OCI-M1 (cell line): ENCODE measurements at regions not wholly inside any gene's neighbourhood (a gene's known extent, or its start where the extent isn't known, plus 50 kb on each side); places are given as distances from the start of the nearest gene placed in this dataset.
"Not testable (repeated sequence)": the region's sequence is repeated elsewhere in the genome, so short reads cannot be mapped to it uniquely, and the experiment has no call there.

ENCODE experiments used
- DNase-seq: peaks from one replicate; lab custom pipeline; 2025; lab: John Stamatoyannopoulos, UW

- DNase-seq: peak; percentile 22
Measured at GRCh38 chr4:116665716-116666115, 419.7 kb downstream of the TRAM1L1 start.

- DNase-seq: no peak
Measured at GRCh38 chr4:116664198-116664597, 421.2 kb downstream of the TRAM1L1 start.

GRCh38 chr4:116639070-116639577 is 446.3 kb downstream of the TRAM1L1 start:
- DNase-seq: peak; percentile 56

DNA sequence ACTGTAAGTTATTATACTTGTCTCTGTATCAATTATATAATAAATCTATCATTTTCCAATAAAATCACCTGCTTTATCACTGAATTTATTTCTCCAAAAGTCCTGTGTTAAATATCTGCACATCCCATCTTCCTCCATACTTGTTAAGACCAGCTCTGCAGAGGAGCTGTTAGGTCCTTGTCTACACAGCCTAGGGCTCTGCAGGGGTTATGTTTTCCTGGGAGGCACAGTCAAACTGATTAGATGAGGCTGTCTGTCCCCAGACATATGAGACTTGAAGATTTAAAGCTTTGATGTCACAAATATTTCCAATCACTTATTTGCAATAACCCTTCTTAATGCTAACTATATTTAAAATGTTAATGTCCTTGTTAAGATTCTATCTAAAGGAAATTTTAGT is 446.8 kb downstream of the TRAM1L1 start:
- DNase-seq: peak; percentile 40

- DNase-seq: peak; percentile 60
Measured at GRCh38 chr4:116636917-116637316, 448.5 kb downstream of the TRAM1L1 start.

DNA sequence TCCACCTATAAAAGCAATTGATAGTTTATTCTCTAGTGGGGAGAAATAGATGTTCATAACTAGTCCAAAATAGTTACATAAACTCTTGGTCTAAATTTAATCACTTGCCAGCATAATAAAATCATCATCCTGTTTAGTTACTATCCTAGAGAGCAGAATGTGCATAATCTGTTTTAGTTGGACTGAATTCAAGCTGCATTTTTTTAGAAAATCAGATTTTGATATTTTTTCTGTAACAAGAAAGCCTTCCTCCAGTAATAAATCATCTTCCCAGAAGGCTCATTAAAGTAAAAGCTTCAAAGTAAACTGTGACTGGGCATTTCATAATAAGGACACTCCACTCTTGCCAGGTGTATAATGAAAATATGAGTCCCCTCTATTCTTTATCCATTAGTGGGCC is 453.1 kb downstream of the TRAM1L1 start:
- no peak for DNase-seq

DNA sequence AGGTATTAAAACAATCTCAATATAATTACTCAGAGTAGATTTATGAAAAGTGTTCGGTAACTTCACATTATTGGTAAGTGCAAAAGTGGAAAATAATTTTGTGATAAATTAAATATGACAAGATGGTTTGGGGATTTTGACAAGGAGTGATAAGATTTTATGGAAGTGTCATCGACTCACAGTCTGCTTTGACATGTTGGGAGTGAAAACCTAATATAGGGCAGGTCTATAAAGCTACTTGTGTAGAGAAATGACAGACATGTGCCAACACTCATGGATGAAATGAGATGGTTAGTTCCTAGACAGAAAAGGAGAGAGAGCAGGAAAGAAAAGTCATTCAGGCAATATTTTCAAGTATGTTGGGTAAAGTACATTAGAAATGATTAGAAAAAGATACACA is 456.8 kb downstream of the TRAM1L1 start:
- no peak for DNase-seq

DNA sequence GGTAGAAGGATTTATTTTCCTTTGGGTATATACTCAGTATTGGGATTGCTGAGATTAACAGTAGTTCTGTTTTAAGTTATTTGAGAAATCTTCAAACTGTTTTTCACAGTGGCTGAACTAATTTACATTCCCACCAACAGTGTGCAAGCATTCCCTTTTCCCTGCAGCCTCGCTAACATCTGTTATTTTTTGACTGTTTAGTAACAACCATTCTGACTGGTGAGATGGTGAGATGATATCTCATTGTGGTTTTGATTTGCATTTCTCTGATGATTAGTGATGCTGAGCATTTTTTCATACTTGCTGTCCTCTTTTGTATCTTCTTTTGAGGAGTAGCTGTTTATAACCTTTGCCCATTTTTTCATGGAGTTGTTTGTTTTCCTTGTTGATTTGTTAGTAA is 457.8 kb downstream of the TRAM1L1 start:
- no peak for DNase-seq

DNA sequence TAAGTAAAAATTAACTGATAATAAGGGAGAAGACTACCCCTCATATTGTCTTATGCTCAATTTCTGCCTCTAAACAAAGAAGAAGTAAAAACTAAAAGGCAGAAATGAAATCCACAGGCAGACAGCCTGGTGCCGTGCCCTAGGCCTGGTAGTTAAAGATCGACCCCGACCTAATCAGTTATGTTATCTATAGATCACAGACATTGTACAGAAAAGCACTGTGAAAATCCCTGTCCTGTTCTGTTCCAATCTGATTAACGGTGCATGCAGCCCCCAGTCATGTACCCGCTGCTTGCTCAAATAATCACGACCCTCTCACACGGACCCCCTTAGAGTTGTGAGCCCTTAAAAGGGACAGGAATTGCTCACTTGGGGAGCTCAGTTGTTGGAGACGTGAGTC is 465.9 kb downstream of the TRAM1L1 start:
- DNase-seq: not testable (repeated sequence)

GRCh38 chr4:116618638-116619037 is 466.7 kb downstream of the TRAM1L1 start:
- DNase-seq: no peak

GRCh38 chr4:116603096-116603495 is 482.3 kb downstream of the TRAM1L1 start:
- no peak for DNase-seq

GRCh38 chr4:116599859-116600258 is 485.5 kb downstream of the TRAM1L1 start:
- no peak for DNase-seq

DNA sequence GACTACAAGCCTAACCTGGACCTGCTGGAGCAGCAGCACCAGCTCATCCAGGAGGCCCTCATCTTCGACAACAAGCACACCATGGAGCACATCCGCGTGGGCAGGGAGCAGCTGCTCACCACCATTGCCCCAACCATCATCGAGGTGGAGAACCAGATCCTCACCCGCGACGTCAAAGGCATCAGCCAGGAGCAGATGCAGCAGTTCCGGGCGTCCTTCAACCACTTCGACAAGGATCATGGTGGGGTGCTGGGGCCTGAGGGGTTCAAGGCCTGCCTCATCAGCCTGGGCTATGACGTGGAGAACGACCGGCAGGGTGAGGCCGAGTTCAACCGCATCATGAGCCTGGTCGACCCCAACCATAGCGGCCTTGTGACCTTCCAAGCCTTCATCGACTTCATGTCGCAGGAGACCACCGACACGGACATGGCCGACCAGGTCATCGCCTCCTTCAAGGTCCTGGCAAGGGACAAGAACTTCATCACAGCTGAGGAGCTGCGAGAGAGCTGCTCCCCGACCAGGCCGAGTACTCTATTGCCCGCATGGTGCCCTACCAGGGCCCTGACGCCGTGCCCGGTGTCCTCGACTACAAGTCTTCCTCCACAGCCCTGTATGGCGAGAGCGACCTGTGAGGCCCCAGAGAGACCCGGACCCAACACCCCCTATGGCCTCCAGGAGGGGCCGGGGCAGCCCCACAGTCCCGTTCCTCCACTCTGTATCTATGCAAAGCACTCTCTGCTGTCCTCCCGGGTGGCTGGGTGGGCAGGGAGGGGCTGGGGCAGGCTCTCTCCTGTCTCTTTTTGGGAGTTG is 486.2 kb downstream of the TRAM1L1 start:
- no peak for DNase-seq

DNA sequence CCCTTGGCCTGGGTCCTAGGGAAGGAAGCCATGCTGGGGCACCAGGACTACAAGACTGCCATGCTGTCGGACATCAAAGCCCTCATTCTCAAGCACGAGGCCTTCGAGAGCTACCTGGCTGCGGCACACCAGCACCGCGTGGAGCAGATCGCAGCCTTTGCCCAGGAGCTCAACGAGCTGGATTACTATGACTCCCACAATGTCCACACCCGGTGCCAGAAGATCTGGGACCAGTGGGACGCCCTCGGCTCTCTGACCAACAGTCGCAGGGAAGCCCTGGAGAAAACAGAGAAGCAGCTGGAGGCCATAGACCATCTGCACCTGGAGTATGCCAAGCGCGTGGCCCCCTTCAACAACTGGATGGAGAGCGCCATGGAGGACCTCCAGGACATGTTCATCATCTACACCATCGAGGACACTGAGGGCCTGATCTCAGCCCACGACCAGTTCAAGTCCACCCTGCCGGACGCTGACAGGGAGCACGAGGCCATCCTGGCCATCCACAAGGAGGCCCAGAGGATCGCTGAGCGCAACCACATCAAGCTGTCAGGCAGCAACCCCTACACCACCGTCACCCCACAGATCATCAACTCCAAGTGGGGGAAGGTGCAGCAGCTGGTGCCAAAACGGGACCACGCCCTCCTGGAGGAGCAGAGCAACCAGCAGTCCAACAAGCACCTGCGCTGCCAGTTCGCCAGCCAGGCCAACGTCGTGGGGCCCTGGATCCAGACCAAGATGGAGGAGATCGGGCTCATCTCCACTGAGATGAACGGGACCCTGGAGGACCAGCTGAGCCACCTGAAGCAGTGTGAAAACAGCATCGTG is 487.0 kb downstream of the TRAM1L1 start:
- no peak for DNase-seq

DNA sequence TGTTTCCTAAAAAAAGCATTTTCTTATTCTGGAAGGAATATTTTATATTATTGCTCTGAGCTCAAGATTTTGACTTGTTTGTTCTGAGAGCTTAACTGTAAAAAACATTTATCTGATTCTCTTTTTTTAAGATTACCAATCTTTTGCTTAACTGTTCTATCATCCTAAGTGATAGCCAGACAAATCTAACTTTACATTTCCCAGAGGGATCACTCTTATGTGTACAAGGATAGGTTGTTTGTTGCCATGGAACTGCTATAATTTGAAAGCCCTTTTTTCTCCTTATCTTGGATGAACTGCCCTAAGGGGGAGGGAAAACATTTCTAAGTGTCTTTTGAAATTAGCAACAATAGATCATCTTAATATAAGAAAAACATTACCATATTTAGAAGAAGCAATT is 494.7 kb downstream of the TRAM1L1 start:
- no peak for DNase-seq

GRCh38 chr4:116588783-116589182 is 496.6 kb downstream of the TRAM1L1 start:
- no peak for DNase-seq

DNA sequence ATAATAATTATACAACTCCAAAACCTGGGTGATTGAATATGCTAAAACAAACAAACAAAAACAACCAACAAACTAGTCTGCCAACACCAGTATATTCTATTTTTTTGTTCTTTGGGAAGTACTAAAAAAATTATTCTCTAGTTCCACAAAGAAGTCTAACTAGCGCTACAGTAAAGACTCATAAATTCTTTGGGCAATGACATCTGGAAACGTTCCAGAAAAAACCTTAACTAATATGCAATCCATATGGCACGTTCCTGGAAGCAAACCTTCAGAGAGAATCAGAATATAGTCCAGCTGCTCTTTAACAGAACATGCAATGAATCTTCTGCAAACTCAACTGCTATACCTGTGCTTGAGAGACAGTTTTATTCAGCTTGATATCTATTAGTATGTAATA is 500.1 kb downstream of the TRAM1L1 start:
- no peak for DNase-seq

- DNase-seq: no peak
Measured at GRCh38 chr4:116577321-116577720, 508.1 kb downstream of the TRAM1L1 start.

DNA sequence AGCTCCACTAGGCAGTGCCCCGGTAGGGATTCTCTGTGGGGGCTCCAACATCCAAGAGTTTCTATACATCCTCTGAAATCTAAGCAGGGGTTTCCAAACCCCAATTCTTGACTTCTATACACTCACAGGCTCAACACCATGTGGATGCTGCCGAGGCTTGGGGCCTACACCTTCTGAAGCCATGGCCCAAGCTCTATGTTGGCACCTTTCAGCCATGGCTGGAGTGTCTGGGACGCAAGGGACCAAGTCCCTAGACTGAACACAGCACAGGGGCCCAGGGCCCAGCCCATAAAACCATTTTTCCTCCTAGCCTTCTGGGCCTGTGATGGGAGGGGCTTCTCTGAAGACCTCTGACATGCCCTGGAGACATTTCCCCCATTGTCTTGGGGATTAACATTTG is 511.8 kb downstream of the TRAM1L1 start:
- no peak for DNase-seq

DNA sequence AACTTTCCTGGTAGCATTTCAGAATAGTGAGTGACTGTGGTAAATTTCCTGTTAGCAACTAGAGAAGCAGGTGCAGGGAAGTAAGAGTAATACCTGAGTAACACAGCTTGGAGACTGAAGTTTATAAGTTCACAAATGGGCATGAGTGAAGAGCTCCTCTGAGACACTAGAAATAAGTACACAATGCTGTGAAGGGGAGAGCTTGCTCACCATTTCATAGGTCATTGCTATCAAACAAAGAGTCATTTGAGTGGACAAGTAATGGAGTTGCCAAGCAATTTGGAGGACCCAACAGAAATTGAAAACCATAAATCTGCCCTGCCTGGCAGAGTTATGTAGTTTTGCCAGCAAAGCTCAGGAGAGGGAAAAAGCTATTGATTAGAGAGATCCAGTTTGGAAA is 523.6 kb downstream of the TRAM1L1 start:
- DNase-seq: no peak

DNA sequence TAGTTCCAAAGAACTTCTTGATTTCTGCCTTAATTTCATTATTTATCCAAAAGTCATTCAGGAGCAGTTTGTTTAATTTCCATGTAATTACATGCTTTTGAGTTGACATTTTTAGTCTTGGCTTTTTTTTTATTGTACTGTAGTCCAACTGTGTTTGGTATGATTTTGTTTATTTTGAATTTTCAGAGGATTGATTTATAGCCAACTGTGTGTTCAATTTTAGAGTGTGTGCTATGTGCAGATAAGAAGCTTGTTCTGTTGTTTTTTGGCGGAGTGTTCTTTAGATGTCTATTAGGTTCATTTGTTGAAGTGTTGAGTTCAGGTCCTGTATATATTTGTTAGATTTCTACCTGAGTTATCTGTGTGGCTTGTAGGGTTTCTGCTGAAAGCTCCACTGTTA is 533.6 kb downstream of the TRAM1L1 start:
- peak; percentile 47 for DNase-seq

DNA sequence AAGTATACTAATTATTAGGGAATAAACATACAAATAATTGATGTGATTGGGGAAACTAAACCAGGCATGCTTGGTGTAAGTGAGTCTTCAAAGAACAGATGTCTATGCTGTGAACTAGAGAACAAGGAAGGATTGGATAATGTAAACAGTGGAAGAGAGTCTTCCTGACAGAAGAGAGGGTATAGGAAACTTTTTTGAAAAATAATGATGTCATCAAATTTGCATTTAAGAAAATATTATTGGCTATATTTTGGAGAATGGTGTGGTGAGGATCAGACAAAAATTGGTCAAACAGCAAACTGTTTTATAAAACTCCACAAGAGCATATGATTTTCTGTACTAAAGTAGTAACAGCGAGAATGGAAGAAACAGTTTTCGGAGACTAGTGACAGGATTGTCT is 537.7 kb downstream of the TRAM1L1 start:
- no peak for DNase-seq

- no peak for DNase-seq
Measured at GRCh38 chr4:116546759-116547158, 538.6 kb downstream of the TRAM1L1 start.
